B cell (primary cell): ENCODE measurements at regions not wholly inside any gene's neighbourhood (a gene's known extent, or its start where the extent isn't known, plus 50 kb on each side); places are given as distances from the start of the nearest gene placed in this dataset.

Experiments used
- ATAC-seq: fragments of 200-7000 bp; cut with Tn5 transposase; one replicate; pipeline ENCODE4 v1.10.0; 2021; ENCODE audit warnings: low read depth, mild to moderate bottlenecking, moderate number of reproducible peaks, moderate library complexity
- CTCF ChIA-PET: fragments of 350-600 bp; sonication (Branson Sonifier 250); formaldehyde crosslinking; loops from one replicate; lab custom pipeline; 2021; ENCODE audit warnings: antibody characterized with exemption, inconsistent platforms; lab: Charles Lee
- POLR2A ChIA-PET: fragments of 350-600 bp; sonication (Branson Sonifier 250); formaldehyde crosslinking; loops from one replicate; lab custom pipeline; 2021; ENCODE audit warnings: antibody characterized with exemption; lab: Charles Lee
- DNase-seq: peaks from one replicate; pipeline ENCODE4 v3.0.0; 2013
- H2AFZ ChIP-seq: 2 replicates; pipeline ENCODE4 v1.6.1; 2012; ENCODE audit warnings: mild to moderate bottlenecking, low read depth, low read length; ENCODE audit not compliant: insufficient read depth, poor library complexity, severe bottlenecking
- H3K27ac ChIP-seq, 2 donors: 1 replicate in 1 of 2; 2 replicates in 1 of 2; pipeline ENCODE4 v1.5.1; 2012 to 2013; ENCODE audit warnings: low read length in 2 of 2, mild to moderate bottlenecking in 2 of 2, moderate library complexity in 1 of 2
- H3K27me3 ChIP-seq, 4 experiments: fragments of 200-600 bp in 1 of 4; sonication (generic) in 1 of 4; replicated peaks in 1 of 4; 1 replicate in 2 of 4; 2 replicates in 2 of 4; pipeline versions ENCODE4 v1.6.1 to v1.7.0; 2013 to 2016; ENCODE audit warnings: low read length in 3 of 4, mild to moderate bottlenecking in 2 of 4, mixed read lengths in 1 of 4, moderate library complexity in 1 of 4; ENCODE audit not compliant: insufficient read depth in 4 of 4, control insufficient read depth in 3 of 4; ENCODE audit errors: control extremely low read depth in 1 of 4
- H3K36me3 ChIP-seq, 2 experiments: replicated peaks in 1 of 2; 1 replicate in 1 of 2; 2 replicates in 1 of 2; pipeline versions ENCODE4 v1.6.1 to v1.7.1; 2013; ENCODE audit warnings: low read length in 1 of 2; ENCODE audit not compliant: insufficient read depth in 2 of 2, control insufficient read depth in 1 of 2; ENCODE audit errors: control extremely low read depth in 1 of 2, extremely low read depth in 1 of 2
- H3K4me1 ChIP-seq, 2 donors: fragments of 200-600 bp in 1 of 2; sonication (generic) in 1 of 2; 1 replicate in 1 of 2; 2 replicates in 1 of 2; pipeline versions ENCODE4 v1.5.1 to v1.6.1; 2013 to 2017; ENCODE audit warnings: low read length in 2 of 2; ENCODE audit not compliant: control insufficient read depth in 2 of 2, insufficient read depth in 2 of 2
- H3K4me2 ChIP-seq: replicated peaks from 2 replicates; pipeline ENCODE3; 2012; ENCODE audit warnings: mild to moderate bottlenecking, low read depth, low read length; ENCODE audit not compliant: poor library complexity, severe bottlenecking
- H3K4me3 ChIP-seq, 5 experiments: fragments of 200-600 bp in 1 of 5; sonication (generic) in 1 of 5; 1 replicate in 3 of 5; 2 replicates in 2 of 5; pipeline versions ENCODE4 v1.5.1 to v1.7.0; 2011 to 2016; ENCODE audit warnings: low read length in 4 of 5, mild to moderate bottlenecking in 4 of 5, low read depth in 2 of 5, control low read depth in 1 of 5, moderate library complexity in 1 of 5; ENCODE audit not compliant: insufficient read depth in 1 of 5; ENCODE audit errors: control extremely low read depth in 1 of 5, extremely low read depth in 1 of 5
- H3K79me2 ChIP-seq: fragments of 200-600 bp; sonication (generic); one replicate; pipeline ENCODE4 v1.6.0; 2016; ENCODE audit warnings: low read length; ENCODE audit not compliant: control insufficient read depth, insufficient read depth
- H3K9ac ChIP-seq: fragments of 200-600 bp; sonication (generic); 2 replicates; pipeline ENCODE4 v1.6.1; 2017; ENCODE audit warnings: mild to moderate bottlenecking, low read length, moderate library complexity
- H3K9me3 ChIP-seq, 3 donors: one replicate each; pipeline versions ENCODE4 v1.6.1 to v1.7.1; 2013; ENCODE audit warnings: low read length in 2 of 3; ENCODE audit not compliant: control insufficient read depth in 2 of 3, insufficient read depth in 1 of 3; ENCODE audit errors: control extremely low read depth in 1 of 3
- H4K20me1 ChIP-seq: 2 replicates; pipeline ENCODE4 v1.6.0; 2012; ENCODE audit warnings: mild to moderate bottlenecking, low read length; ENCODE audit not compliant: insufficient read depth, control insufficient read depth, poor library complexity, severe bottlenecking
- H3K27ac Mint-ChIP-seq: one replicate; pipeline ENCODE4 v1.8.0; 2021; ENCODE audit warnings: mixed read lengths
- H3K27me3 Mint-ChIP-seq: one replicate; pipeline ENCODE4 v1.8.0; 2021; ENCODE audit warnings: mixed read lengths
- H3K4me1 Mint-ChIP-seq: one replicate; pipeline ENCODE4 v1.8.0; 2021; ENCODE audit warnings: mixed read lengths
- H3K4me3 Mint-ChIP-seq: one replicate; pipeline ENCODE4 v1.8.0; 2021; ENCODE audit warnings: mixed read lengths
- H3K9me3 Mint-ChIP-seq: one replicate; pipeline ENCODE4 v1.8.0; 2022; ENCODE audit warnings: mixed read lengths; ENCODE audit not compliant: insufficient read depth
- EZH2 ChIP-seq: IDR thresholded peaks from 2 replicates; pipeline ENCODE4 v1.6.1; 2012; ENCODE audit warnings: borderline replicate concordance, low read depth, mild to moderate bottlenecking, moderate library complexity, low read length; ENCODE audit not compliant: insufficient read depth, poor library complexity, severe bottlenecking
- WGBS: methylation state at CpG from one replicate; pipeline ENCODE4 v1.1.5; 2013; ENCODE audit warnings: missing lambda C conversion rate; ENCODE audit not compliant: insufficient coverage; 5-methylcytosine and 5-hydroxymethylcytosine counted together
- intact Hi-C: fragments of 100-400 bp; cut with micrococcal nuclease; formaldehyde crosslinking; loops from one replicate; pipeline ENCODE4 v1.10.0; 2022
- TF ChIP-seq, protein P1 (sequence below): fragments of 200-600 bp; IDR thresholded peaks from one replicate; pipeline ENCODE4 v1.8.0; 2022; ENCODE audit warnings: antibody characterized with exemption, mild to moderate bottlenecking

DNA sequence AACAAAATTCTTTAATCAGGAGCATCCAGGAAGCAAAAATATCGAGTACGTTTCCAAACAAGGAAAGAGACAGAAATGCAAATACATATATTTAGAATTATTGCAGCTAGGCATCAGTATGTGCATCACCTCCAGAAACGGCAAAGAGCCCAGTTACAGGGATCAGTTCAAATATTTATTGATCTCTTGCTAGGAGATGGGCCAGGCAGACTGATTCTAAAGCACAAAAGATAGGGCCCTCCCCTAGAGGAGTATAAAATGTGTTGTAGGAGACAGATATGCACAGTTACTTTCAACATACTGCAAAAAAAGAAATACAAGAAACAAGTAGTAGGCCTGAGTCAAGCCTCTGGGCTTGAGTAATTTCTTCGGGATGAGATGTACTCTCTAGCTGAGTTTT lies 80.7 kb upstream of the NHSL1 start:
- H3K9ac ChIP-seq, result no peak overlapping the region
- Mint-ChIP-seq H3K4me3 (no peak overlapping the region), H3K27me3 (peaks cover 4% of the 10 kb centered on the region), H3K4me1 (peaks cover 6% of the 10 kb centered on the region), H3K9me3 (no peaks in the 10 kb centered on the region), H3K27ac (no peak overlapping the region)
- TF ChIP-seq, protein P1, sequence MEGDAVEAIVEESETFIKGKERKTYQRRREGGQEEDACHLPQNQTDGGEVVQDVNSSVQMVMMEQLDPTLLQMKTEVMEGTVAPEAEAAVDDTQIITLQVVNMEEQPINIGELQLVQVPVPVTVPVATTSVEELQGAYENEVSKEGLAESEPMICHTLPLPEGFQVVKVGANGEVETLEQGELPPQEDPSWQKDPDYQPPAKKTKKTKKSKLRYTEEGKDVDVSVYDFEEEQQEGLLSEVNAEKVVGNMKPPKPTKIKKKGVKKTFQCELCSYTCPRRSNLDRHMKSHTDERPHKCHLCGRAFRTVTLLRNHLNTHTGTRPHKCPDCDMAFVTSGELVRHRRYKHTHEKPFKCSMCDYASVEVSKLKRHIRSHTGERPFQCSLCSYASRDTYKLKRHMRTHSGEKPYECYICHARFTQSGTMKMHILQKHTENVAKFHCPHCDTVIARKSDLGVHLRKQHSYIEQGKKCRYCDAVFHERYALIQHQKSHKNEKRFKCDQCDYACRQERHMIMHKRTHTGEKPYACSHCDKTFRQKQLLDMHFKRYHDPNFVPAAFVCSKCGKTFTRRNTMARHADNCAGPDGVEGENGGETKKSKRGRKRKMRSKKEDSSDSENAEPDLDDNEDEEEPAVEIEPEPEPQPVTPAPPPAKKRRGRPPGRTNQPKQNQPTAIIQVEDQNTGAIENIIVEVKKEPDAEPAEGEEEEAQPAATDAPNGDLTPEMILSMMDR, result no peak
- no peak for TF ChIP-seq EZH2
- H3K4me2 ChIP-seq, result no peak overlapping the region
- H2AFZ ChIP-seq, result no peak overlapping the region
- H3K36me3 ChIP-seq, result no peaks in the 10 kb centered on the region
- no peaks in the 10 kb centered on the region for H3K9me3 ChIP-seq
- 100% methylated on average over 1 of the region's 4 CpGs for WGBS
- H3K4me1 ChIP-seq, result peaks cover 0 to 3% of the 10 kb centered on the region in 2 donors
- ATAC-seq (no peak), DNase-seq (no peak)
- H4K20me1 ChIP-seq, result no peaks in the 10 kb centered on the region
- H3K79me2 ChIP-seq, result no peaks in the 10 kb centered on the region
- no peak overlapping the region for H3K4me3 ChIP-seq
- intact Hi-C loops, result no loop called here
- no peaks in the 10 kb centered on the region for H3K27me3 ChIP-seq
- ChIA-PET POLR2A (no interaction called here), CTCF (interaction anchor here (1.8 kb wide), 1 partner anchor 9 kb away, joined by 6 read pairs; no protein-coding TSS in a partner anchor)
- H3K27ac ChIP-seq, result no peak overlapping the region

DNA sequence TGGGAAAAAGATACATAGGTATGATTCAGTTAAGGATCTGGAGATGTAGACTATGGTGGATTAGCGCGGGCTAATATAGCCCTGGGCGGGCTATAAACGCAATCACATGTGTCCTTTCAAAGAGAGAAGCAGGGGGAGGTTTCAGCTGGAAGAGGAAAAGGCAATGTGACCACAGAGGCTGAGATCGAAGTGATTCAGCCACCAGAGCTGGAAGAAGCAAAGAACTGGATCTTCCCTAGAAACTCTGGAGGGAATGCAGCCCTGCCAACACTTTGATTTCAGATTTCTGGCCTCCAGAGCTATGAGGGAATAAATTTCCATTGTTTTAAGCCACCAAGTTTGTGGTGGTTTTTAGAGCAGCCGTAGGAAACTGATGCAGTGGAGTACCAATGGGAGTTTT lies 81.5 kb upstream of the NHSL1 start:
- CTCF ChIA-PET, result no interaction called here
- no peak overlapping the region for H3K4me3 Mint-ChIP-seq

More for the DNA sequence above, 81.5 kb upstream of the NHSL1 start:
- DNase-seq, result no peak
- no peaks in the 10 kb centered on the region for H3K9me3 Mint-ChIP-seq
- H3K9me3 ChIP-seq, result no peaks in the 10 kb centered on the region
- TF ChIP-seq, protein P1, result no peak
- no peak for TF ChIP-seq EZH2
- intact Hi-C loops, result no loop called here
- H3K79me2 ChIP-seq, result no peaks in the 10 kb centered on the region
- H3K4me3 ChIP-seq, result no peak overlapping the region
- peaks cover 6% of the 10 kb centered on the region for H3K4me1 Mint-ChIP-seq
- peaks cover 4% of the 10 kb centered on the region for H3K27me3 Mint-ChIP-seq
- POLR2A ChIA-PET, result no interaction called here
- no peak for ATAC-seq
- H2AFZ ChIP-seq, result no peak overlapping the region
- no peaks in the 10 kb centered on the region for H3K36me3 ChIP-seq
- H3K4me1 ChIP-seq, result peaks cover 0 to 3% of the 10 kb centered on the region in 2 donors
- H3K27ac ChIP-seq, result no peak overlapping the region
- WGBS, result 88% methylated on average over 5 of the region's 6 CpGs
- no peak overlapping the region for H3K4me2 ChIP-seq
- no peaks in the 10 kb centered on the region for H4K20me1 ChIP-seq
- no peaks in the 10 kb centered on the region for H3K27me3 ChIP-seq
- H3K9ac ChIP-seq, result no peak overlapping the region
- H3K27ac Mint-ChIP-seq, result no peak overlapping the region
